SK-N-MC (cell line): ENCODE measurements at regions not wholly inside any gene's neighbourhood (a gene's known extent, or its start where the extent isn't known, plus 50 kb on each side); places are given as distances from the start of the nearest gene placed in this dataset.
"Not testable (repeated sequence)": the region's sequence is repeated elsewhere in the genome, so short reads cannot be mapped to it uniquely, and the experiment has no call there.

Experiments used
- DNase-seq: peaks from one replicate; pipeline ENCODE4 v3.0.0-alpha.2; 2011; ENCODE audit warnings: low read depth, low spot score
- H3K27ac ChIP-seq: fragments of 200-600 bp; sonication (generic); 2 replicates; pipeline ENCODE4 v1.5.1; 2016; ENCODE audit warnings: mixed run types
- H3K36me3 ChIP-seq: fragments of 200-600 bp; sonication (generic); 2 replicates; pipeline ENCODE4 v1.6.1; 2017; ENCODE audit warnings: antibody characterized with exemption, low read length, mixed read lengths; ENCODE audit not compliant: insufficient read depth
- H3K4me3 ChIP-seq: fragments of 200-600 bp; sonication (generic); 2 replicates; pipeline ENCODE4 v1.5.1; 2016
- H3K9ac ChIP-seq: fragments of 200-600 bp; sonication (generic); 2 replicates; pipeline ENCODE4 v1.8.0; 2017; ENCODE audit warnings: mixed run types, mixed read lengths; ENCODE audit not compliant: insufficient read length
- H3K9me3 ChIP-seq: fragments of 200-600 bp; sonication (generic); 2 replicates; pipeline ENCODE4 v1.6.1; 2017; ENCODE audit warnings: low read depth, mild to moderate bottlenecking, antibody characterized with exemption, low read length, moderate library complexity, mixed read lengths
- EZH2 ChIP-seq: fragments of 200-600 bp; sonication (generic); IDR thresholded peaks from one replicate; pipeline ENCODE4 v1.6.1; 2017; ENCODE audit warnings: antibody characterized with exemption
- FOXP2 ChIP-seq: optimal IDR thresholded peaks from 2 replicates; pipeline ENCODE3; 2011; ENCODE audit warnings: mild to moderate bottlenecking, moderate library complexity; ENCODE audit not compliant: insufficient read depth; ENCODE audit errors: extremely low read length, control extremely low read depth
- POLR2AphosphoS5 ChIP-seq: IDR thresholded peaks from 2 replicates; pipeline ENCODE4 v1.6.1; 2012; ENCODE audit warnings: mild to moderate bottlenecking, low read depth, low read length, borderline replicate concordance

- DNase-seq: no peak
- Histone ChIP-seq H3K27ac (no peak overlapping the region), H3K4me3 (no peak overlapping the region), H3K9ac (no peak overlapping the region), H3K36me3 (no peaks in the 10 kb centered on the region), H3K9me3 (no peaks in the 10 kb centered on the region)
- no peak for TF ChIP-seq FOXP2
- TF ChIP-seq EZH2: no peak
- TF ChIP-seq POLR2AphosphoS5: no peak
Measured at GRCh38 chr1:66450043-66450514, 83.9 kb upstream of the SGIP1 start.

- TF ChIP-seq EZH2 (no peak), FOXP2 (no peak)
- no peak overlapping the region for H3K9ac ChIP-seq
- no peak for DNase-seq
- no peaks in the 10 kb centered on the region for H3K36me3 ChIP-seq
- H3K27ac ChIP-seq: no peak overlapping the region
- no peak overlapping the region for H3K4me3 ChIP-seq
- no peaks in the 10 kb centered on the region for H3K9me3 ChIP-seq
Measured at GRCh38 chr1:66450847-66451246, 83.1 kb upstream of the SGIP1 start.

GRCh38 chr1:66452162-66452561 lies 81.8 kb upstream of the SGIP1 start:
- Histone ChIP-seq H3K36me3 (no peaks in the 10 kb centered on the region), H3K9me3 (no peaks in the 10 kb centered on the region), H3K27ac (no peak overlapping the region), H3K9ac (no peak overlapping the region), H3K4me3 (no peak overlapping the region)
- TF ChIP-seq EZH2 (no peak), POLR2AphosphoS5 (no peak), FOXP2 (no peak)
- DNase-seq: no peak

GRCh38 chr1:66452982-66453381 lies 81.0 kb upstream of the SGIP1 start:
- no peaks in the 10 kb centered on the region for H3K9me3 ChIP-seq

GRCh38 chr1:66455446-66455845 lies 78.5 kb upstream of the SGIP1 start:
- Histone ChIP-seq H3K9me3 (no peaks in the 10 kb centered on the region), H3K27ac (no peak overlapping the region), H3K9ac (no peak overlapping the region), H3K36me3 (no peaks in the 10 kb centered on the region), H3K4me3 (no peak overlapping the region)
- no peak for DNase-seq
- no peak for TF ChIP-seq FOXP2
- TF ChIP-seq EZH2: no peak
- TF ChIP-seq POLR2AphosphoS5: no peak

More at GRCh38 chr1:66452982-66453381, 81.0 kb upstream of the SGIP1 start:
- Histone ChIP-seq H3K9ac (no peak overlapping the region), H3K4me3 (no peak overlapping the region), H3K36me3 (no peaks in the 10 kb centered on the region), H3K27ac (no peak overlapping the region)
- no peak for DNase-seq
- TF ChIP-seq FOXP2: no peak
- TF ChIP-seq EZH2: no peak
- TF ChIP-seq POLR2AphosphoS5: no peak

- Histone ChIP-seq H3K9me3 (no peaks in the 10 kb centered on the region), H3K36me3 (no peaks in the 10 kb centered on the region), H3K27ac (no peak overlapping the region), H3K4me3 (no peak overlapping the region), H3K9ac (no peak overlapping the region)
- TF ChIP-seq POLR2AphosphoS5: no peak
- no peak for TF ChIP-seq EZH2
- TF ChIP-seq FOXP2: no peak
- DNase-seq: no peak
Measured at GRCh38 chr1:66460776-66461175, 73.2 kb upstream of the SGIP1 start.

- Histone ChIP-seq H3K9ac (no peak overlapping the region), H3K27ac (no peak overlapping the region), H3K9me3 (no peaks in the 10 kb centered on the region), H3K36me3 (no peaks in the 10 kb centered on the region), H3K4me3 (no peak overlapping the region)
- TF ChIP-seq FOXP2: no peak
- no peak for TF ChIP-seq EZH2
- no peak for TF ChIP-seq POLR2AphosphoS5
- DNase-seq: no peak
Measured at GRCh38 chr1:66462313-66462712, 71.6 kb upstream of the SGIP1 start.

GRCh38 chr1:66464351-66464750 lies 69.6 kb upstream of the SGIP1 start:
- Histone ChIP-seq H3K9ac (no peak overlapping the region), H3K9me3 (no peaks in the 10 kb centered on the region), H3K4me3 (no peak overlapping the region), H3K27ac (no peak overlapping the region), H3K36me3 (no peaks in the 10 kb centered on the region)
- no peak for TF ChIP-seq FOXP2
- no peak for TF ChIP-seq EZH2
- no peak for TF ChIP-seq POLR2AphosphoS5
- no peak for DNase-seq

GRCh38 chr1:66464802-66465201 lies 69.2 kb upstream of the SGIP1 start:
- no peak overlapping the region for H3K27ac ChIP-seq
- H3K36me3 ChIP-seq: no peaks in the 10 kb centered on the region
- no peaks in the 10 kb centered on the region for H3K9me3 ChIP-seq
- DNase-seq: no peak
- H3K4me3 ChIP-seq: no peak overlapping the region
- no peak overlapping the region for H3K9ac ChIP-seq
- TF ChIP-seq EZH2 (no peak), POLR2AphosphoS5 (no peak), FOXP2 (no peak)

- H3K36me3 ChIP-seq, H3K4me3 ChIP-seq, H3K9ac ChIP-seq, DNase-seq, H3K27ac ChIP-seq, H3K9me3 ChIP-seq: not testable (repeated sequence)
Measured at GRCh38 chr1:66466695-66467094, 67.3 kb upstream of the SGIP1 start.
